ENCODE measurements at regions not wholly inside any gene's neighbourhood (a gene's known extent, or its start where the extent isn't known, plus 50 kb on each side); places are given as distances from the start of the nearest gene placed in this dataset.

DNA sequence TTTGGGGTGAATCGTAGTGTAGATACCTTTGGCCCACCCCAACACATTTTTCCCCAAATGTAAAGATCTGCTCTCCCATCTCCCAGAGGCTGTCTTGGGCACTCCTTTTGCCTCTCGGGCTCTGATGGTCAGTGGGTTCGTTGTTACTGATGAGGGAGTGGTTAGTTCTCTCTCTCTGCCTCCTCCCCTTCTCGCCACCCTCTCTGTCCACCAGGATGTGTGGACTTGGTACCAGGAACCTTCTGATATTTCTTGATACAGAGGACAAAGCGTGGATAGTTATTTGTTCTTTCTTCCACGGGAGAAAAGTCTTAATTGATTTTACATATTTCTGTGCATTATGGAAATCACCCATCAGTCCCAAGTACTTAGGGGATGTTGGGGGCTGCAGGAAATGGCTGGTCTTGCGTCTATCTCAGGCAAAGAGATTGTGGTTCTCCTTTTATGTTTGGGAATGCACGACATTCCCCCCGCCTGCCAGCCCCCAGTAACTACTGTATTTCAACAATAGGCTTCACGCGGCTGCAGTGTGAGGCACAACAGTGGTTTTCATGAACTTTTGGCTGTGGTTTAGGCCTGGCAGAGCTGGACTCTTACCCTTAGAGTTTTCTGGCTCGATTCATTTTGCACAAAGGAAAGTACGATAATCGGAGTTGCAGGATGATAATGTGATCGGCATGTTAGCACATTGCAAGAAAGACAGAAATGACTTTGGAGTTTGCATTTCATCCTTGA is 79.0 kb upstream of the ZNF536 start:
- TF ChIP-seq EP300 (IDR thresholded peaks at IDR 0.05), result no peak
- TF ChIP-seq CTCF (IDR thresholded peaks at IDR 0.05), result no peak
